ENCODE measurements at regions not wholly inside any gene's neighbourhood (a gene's known extent, or its start where the extent isn't known, plus 50 kb on each side); places are given as distances from the start of the nearest gene placed in this dataset.

DNA sequence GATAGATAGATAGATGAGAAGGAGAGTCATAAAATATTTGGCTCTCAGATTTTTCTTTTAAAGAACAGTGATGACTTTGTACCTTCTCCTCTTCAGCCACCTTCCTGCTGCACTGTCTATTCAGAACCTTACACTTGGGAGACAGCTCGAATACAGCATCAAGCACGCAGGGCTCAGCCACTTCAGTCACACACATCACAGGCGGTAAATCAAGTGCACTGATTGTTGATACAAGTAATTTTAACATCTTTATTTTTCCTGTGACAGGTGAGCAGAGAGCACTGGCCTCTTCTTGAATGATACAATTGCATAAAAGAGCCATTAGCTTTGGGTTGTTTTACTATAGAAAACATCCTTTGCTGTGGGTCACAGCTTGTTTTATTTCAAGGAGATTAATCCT is 1118.5 kb upstream of the EYS start:
- no peak for TF ChIP-seq CTCF (IDR thresholded peaks at IDR 0.05; ENCODE audit: low read depth, low read length)
- no peaks in the 10 kb centered on the region for H3K36me3 ChIP-seq

DNA sequence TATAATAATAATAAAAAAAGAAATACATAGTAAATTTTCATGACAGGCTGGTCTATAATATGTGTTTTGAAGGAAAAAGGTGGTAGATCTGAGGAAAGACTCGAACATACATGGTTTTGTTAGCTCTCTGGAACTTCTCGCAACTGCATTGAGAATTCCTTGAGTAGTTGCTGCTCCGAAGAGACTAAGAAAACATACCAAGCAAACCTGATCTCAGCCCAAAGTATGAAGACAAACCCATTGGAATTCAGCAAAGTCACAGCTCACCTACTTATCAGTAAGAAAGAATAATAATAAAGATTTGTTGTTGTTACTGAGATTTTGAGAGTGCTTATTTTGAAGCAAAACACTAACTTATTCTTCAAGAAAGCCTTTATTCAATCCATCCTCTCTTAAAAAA is 1107.1 kb upstream of the EYS start:
- H3K27ac ChIP-seq, result no peak overlapping the region
- no peaks in the 10 kb centered on the region for H3K27me3 ChIP-seq (ENCODE audit: insufficient read depth, low read depth, severe bottlenecking)
- H3K4me3 ChIP-seq (ENCODE audit: low read depth, low read length), result no peak overlapping the region
- H3K36me3 ChIP-seq, result no peaks in the 10 kb centered on the region
- TF ChIP-seq CTCF (IDR thresholded peaks at IDR 0.05; ENCODE audit: low read depth, low read length), result no peak
- no peak for DNase-seq
- no peaks in the 10 kb centered on the region for H3K9me3 ChIP-seq (ENCODE audit: severe bottlenecking)

More for the DNA sequence above, 1118.5 kb upstream of the EYS start:
- no peaks in the 10 kb centered on the region for H3K27me3 ChIP-seq (ENCODE audit: insufficient read depth, low read depth, severe bottlenecking)
- H3K4me3 ChIP-seq (ENCODE audit: low read depth, low read length), result no peak overlapping the region
- no peak overlapping the region for H3K27ac ChIP-seq
- DNase-seq, result no peak
- no peaks in the 10 kb centered on the region for H3K9me3 ChIP-seq (ENCODE audit: severe bottlenecking)

DNA sequence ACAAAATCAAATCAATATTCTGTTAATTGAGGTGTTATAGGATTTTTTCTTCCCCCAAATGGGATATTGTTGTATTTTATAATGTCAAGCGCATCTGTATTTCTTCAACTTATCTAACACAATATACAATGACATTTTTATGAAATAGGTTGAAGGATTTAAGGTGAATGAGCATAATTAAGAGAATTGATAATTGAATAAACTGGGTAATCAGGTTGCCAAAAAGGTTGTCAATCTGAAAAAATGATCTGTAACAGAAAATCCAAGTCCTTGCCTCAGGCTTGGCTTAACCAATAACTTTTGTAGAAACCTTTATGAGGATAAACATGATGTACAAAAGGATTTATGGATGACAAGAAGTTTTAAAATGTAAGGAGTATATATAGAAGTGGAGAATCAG is 1101.7 kb upstream of the EYS start:
- Histone ChIP-seq H3K9me3 (ENCODE audit: severe bottlenecking) (no peaks in the 10 kb centered on the region), H3K27ac (no peak overlapping the region), H3K27me3 (ENCODE audit: insufficient read depth, low read depth, severe bottlenecking) (no peaks in the 10 kb centered on the region), H3K36me3 (no peaks in the 10 kb centered on the region), H3K4me3 (ENCODE audit: low read depth, low read length) (no peak overlapping the region)
- no peak for DNase-seq
- TF ChIP-seq CTCF (IDR thresholded peaks at IDR 0.05; ENCODE audit: low read depth, low read length), result no peak

DNA sequence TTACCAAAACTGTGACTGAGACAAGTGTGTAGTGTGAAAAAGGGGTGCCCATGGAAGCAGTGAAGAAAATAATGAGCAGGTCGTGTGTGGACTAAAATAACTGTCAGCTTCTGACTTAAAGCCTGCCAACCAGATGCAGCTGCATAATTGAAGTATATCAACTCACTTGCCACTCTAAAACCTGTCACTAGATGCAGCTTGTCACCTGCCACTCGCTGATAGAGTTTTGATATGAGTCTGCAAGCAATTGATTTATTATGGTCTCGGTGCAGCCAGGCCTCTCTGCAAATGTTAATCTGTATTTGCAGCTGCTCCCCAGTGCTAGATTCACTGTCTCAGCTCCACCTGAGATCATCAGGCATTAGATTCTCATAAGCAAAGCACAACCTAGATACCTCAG is 1090.0 kb upstream of the EYS start:
- Histone ChIP-seq H3K36me3 (no peaks in the 10 kb centered on the region), H3K27me3 (ENCODE audit: insufficient read depth, low read depth, severe bottlenecking) (no peaks in the 10 kb centered on the region), H3K4me3 (ENCODE audit: low read depth, low read length) (no peak overlapping the region), H3K9me3 (ENCODE audit: severe bottlenecking) (no peaks in the 10 kb centered on the region), H3K27ac (no peak overlapping the region)
- DNase-seq, result no peak
- TF ChIP-seq CTCF (IDR thresholded peaks at IDR 0.05; ENCODE audit: low read depth, low read length), result no peak

GRCh38 chr6:66788579-66788978 is 1081.6 kb upstream of the EYS start:
- Histone ChIP-seq H3K27me3 (ENCODE audit: insufficient read depth, low read depth, severe bottlenecking) (no peaks in the 10 kb centered on the region), H3K36me3 (no peaks in the 10 kb centered on the region), H3K4me3 (ENCODE audit: low read depth, low read length) (no peak overlapping the region), H3K27ac (no peak overlapping the region), H3K9me3 (ENCODE audit: severe bottlenecking) (no peaks in the 10 kb centered on the region)
- TF ChIP-seq CTCF (IDR thresholded peaks at IDR 0.05; ENCODE audit: low read depth, low read length), result no peak
- DNase-seq, result no peak

DNA sequence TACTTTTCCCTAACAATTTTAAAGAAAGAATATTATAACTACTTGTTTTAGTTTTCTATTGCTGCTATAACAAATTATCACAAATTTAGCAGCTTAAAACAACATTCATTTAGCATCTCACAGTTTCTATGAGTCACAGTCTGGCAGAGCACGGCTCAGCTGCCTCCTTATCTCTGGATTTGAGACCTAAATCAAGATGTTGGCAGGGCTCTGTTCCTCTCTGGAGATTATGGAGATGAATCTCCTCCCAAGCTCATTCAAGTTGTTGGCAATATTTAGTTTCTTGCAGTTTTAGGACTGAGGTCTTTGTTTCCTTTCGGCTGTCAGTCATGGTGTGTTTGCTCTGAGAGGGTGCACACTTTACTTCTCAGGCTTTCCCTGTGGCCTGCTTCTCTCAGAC is 1065.8 kb upstream of the EYS start:
- Histone ChIP-seq H3K27me3 (ENCODE audit: insufficient read depth, low read depth, severe bottlenecking) (no peaks in the 10 kb centered on the region), H3K36me3 (no peaks in the 10 kb centered on the region), H3K27ac (no peak overlapping the region), H3K9me3 (ENCODE audit: severe bottlenecking) (no peaks in the 10 kb centered on the region), H3K4me3 (ENCODE audit: low read depth, low read length) (no peak overlapping the region)
- no peak for DNase-seq
- no peak for TF ChIP-seq CTCF (IDR thresholded peaks at IDR 0.05; ENCODE audit: low read depth, low read length)
